ENCODE measurements at regions not wholly inside any gene's neighbourhood (a gene's known extent, or its start where the extent isn't known, plus 50 kb on each side); places are given as distances from the start of the nearest gene placed in this dataset.

GRCh38 chr7:34236839-34237492 is 331.6 kb downstream of the BMPER start:
- H3K4me3 ChIP-seq (ENCODE audit: low read length), result no peak overlapping the region
- DNase-seq (ENCODE audit: low read depth), result no peak
- no peak for TF ChIP-seq CTCF (IDR thresholded peaks at IDR 0.05; ENCODE audit: insufficient read depth, low read depth, low read length, missing control alignments)

DNA sequence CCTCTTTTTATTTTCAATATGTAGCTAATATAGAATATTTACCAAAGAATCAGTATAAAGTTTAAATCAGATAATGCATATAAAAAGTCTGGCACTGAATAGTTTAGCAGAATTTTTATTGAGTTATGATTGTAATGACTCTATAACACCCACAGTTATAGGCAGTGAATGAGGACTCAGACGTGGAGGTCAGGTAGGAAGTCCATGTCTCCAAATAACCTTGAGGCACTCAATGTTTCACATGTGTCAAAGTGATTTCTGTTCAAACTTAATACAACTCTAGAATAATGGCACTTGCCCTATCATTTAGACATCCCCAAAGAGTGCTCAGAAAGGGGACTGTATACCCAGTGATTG is 332.1 kb downstream of the BMPER start:
- no peak for TF ChIP-seq CTCF (IDR thresholded peaks at IDR 0.05; ENCODE audit: insufficient read depth, low read depth, low read length, missing control alignments)
- no peak for DNase-seq (ENCODE audit: low read depth)
- no peak overlapping the region for H3K4me3 ChIP-seq (ENCODE audit: low read length)

- no peak overlapping the region for H3K4me3 ChIP-seq (ENCODE audit: low read length)
- TF ChIP-seq CTCF (IDR thresholded peaks at IDR 0.05; ENCODE audit: insufficient read depth, low read depth, low read length, missing control alignments), result no peak
- DNase-seq (ENCODE audit: low read depth), result no peak
Observed at GRCh38 chr7:34240417-34240816, 335.1 kb downstream of the BMPER start.

DNA sequence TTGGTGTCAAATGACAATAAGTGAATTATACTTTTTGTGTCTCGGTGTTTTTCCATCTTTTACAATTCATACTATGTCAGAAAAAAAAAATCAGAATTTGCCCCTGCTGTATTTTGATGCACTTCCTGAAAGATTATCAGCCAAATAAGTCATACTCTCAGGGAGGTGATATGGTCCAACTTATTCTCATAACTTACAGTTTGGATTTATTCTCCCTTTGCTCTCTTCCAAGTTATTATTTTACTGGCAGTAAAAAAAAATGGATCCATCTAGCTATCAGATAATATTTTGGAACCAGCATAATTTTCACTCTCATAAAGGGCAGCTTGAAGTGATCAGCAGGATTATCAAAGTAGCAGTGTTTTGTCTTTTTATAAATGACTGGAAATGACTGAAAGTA is 337.1 kb downstream of the BMPER start:
- no peak for TF ChIP-seq CTCF (IDR thresholded peaks at IDR 0.05; ENCODE audit: insufficient read depth, low read depth, low read length, missing control alignments)
- H3K4me3 ChIP-seq (ENCODE audit: low read length), result no peak overlapping the region
- DNase-seq (ENCODE audit: low read depth), result no peak

DNA sequence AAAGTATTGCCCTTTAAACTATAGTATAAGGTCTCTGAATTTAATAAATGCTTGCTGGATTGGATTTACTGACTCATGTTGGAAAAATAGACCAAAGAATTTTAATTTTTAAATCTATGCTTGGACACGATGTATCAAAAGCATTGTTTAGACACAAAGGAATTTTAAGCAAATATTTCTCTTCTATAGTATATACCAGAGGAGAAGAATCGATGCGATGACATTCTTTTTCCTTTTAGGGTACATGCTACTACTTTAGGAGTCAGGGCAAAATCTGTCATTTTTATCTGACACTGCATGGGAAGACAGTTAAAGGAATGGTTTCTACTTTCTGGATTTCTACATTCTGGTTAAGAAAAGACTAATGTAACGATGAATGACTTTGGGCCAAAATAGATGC is 339.9 kb downstream of the BMPER start:
- TF ChIP-seq CTCF (IDR thresholded peaks at IDR 0.05; ENCODE audit: insufficient read depth, low read depth, low read length, missing control alignments), result no peak
- H3K4me3 ChIP-seq (ENCODE audit: low read length), result no peak overlapping the region
- no peak for DNase-seq (ENCODE audit: low read depth)

- peak; percentile 36 for DNase-seq (ENCODE audit: low read depth)
- TF ChIP-seq CTCF (IDR thresholded peaks at IDR 0.05; ENCODE audit: insufficient read depth, low read depth, low read length, missing control alignments), result no peak
- H3K4me3 ChIP-seq (ENCODE audit: low read length), result no peak overlapping the region
Observed at GRCh38 chr7:34247468-34247867, 342.1 kb downstream of the BMPER start.

- DNase-seq (ENCODE audit: low read depth), result no peak
- H3K4me3 ChIP-seq (ENCODE audit: low read length), result no peak overlapping the region
- TF ChIP-seq CTCF (IDR thresholded peaks at IDR 0.05; ENCODE audit: insufficient read depth, low read depth, low read length, missing control alignments), result no peak
Observed at GRCh38 chr7:34249192-34249591, 343.9 kb downstream of the BMPER start.

All from epithelial cell of esophagus (primary cell).